HG02642 (cell line): ENCODE measurements at regions not wholly inside any gene's neighbourhood (a gene's known extent, or its start where the extent isn't known, plus 50 kb on each side); places are given as distances from the start of the nearest gene placed in this dataset.

Source experiments
- ATAC-seq: cut with Tn5 transposase; IDR thresholded peaks from one replicate; pipeline ENCODE4 v1.9.1; 2021; ENCODE audit warnings: mild to moderate bottlenecking; ENCODE audit not compliant: unreplicated experiment, poor library complexity

DNA sequence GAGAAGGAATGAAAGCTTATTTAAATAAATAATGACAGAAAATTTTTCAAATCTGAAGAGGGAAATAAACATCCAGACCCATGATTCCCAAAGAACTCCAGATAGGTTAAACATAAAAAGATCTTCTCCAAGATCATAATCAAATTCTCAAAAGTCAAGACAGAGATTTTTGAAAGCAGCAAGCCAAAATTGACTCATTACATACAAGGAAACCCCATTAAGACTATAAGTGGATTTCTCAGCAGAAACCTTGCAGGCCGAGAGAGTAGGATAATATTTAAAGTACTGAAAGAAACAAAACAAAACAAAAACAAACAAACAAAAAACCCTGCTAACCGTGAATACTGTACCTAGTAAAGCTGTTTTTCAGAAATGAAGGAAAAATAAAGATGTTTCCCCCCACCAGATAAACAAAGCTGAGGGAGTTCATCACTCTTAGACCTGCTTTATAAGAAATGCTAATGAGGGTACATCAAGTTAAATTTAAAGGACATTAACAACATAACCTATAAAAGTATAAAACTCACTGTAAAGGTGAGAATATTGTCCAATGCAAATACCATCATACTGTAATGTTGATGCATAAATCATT lies 412.2 kb downstream of the INSC start:
- no peak for ATAC-seq

- ATAC-seq = no peak
Observed at GRCh38 chr11:15532432-15532831, 417.7 kb downstream of the INSC start.

GRCh38 chr11:15534266-15534665 lies 419.5 kb downstream of the INSC start:
- no peak for ATAC-seq

DNA sequence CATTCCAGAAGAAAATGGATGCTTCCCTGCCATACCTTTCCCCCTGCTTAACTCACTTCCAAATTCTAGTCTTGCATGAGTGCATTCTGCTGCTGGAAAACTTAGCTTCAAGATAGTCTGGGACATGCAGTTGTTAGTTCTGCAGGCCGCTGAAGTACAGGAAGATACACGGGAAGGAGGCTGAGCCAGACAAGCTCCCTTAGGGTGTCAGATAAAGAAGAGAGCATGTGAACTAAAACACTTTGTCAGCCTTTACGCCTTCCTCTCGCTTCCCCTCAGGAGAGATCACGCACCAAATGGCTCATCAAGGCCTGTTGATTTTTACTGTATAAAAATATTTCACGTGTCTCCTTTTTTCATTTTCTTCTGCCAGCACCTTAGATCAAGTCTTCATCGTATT lies 420.7 kb downstream of the INSC start:
- no peak for ATAC-seq

GRCh38 chr11:15536438-15536837 lies 421.7 kb downstream of the INSC start:
- ATAC-seq = no peak

- ATAC-seq = no peak
Observed at GRCh38 chr11:15539645-15540044, 424.9 kb downstream of the INSC start.

DNA sequence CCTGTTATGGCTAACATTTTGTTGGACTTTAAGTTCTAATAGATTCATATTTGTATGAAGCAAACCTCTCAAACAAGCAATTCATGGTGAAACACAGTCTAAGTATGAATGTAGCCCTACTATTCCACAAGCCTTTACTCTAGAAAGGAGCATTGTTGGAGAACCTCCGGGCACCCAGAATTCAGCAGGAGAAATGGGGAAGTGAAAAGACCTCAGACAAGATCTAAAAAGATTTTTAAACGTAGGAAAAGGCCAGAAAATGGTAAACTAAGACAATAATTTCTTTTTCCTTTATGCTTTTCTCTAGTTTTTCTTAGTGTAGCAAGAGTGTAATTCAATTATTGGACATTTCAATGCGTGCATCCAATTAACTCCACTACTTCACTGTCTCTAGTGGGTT lies 426.4 kb downstream of the INSC start:
- ATAC-seq = no peak

DNA sequence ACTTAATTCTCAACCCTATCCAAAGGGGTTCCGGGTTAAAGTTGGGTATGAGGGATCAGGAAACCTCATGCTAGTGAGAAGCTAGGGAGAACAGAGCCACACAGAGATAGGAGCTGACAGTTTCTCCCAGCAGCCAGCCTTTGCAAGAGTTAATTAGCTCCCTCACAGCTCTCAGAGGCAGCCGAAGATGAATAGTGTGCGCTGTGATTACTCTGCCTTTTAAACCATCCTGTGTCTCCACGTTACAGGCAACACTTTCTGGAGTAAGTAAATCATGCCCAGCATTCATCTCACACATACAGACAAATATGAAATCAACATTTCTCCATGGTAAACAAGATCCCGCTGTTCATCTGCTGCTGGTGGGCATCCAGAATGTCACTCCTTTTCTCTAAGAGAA lies 429.6 kb downstream of the INSC start:
- ATAC-seq = no peak

DNA sequence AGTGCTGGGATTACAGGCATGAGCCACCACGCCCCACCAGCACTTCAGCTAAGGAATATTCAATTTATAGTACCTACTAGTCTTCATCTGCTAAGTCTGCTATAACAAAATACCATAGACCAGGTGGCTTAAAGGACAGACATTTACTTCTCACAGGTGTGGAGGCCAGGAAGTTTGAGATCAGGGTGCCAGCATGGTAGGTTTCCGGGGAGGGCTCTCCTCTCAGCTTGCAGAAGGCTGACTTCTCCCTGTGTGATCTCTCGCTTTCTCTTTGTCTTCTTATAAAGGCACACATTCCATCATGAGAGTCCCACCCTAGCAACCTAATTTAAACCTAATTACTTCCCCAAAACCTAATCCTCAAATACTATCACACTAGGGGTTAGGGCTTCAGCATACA lies 433.0 kb downstream of the INSC start:
- ATAC-seq = no peak

- no peak for ATAC-seq
Observed at GRCh38 chr11:15551901-15552851, 437.5 kb downstream of the INSC start.

DNA sequence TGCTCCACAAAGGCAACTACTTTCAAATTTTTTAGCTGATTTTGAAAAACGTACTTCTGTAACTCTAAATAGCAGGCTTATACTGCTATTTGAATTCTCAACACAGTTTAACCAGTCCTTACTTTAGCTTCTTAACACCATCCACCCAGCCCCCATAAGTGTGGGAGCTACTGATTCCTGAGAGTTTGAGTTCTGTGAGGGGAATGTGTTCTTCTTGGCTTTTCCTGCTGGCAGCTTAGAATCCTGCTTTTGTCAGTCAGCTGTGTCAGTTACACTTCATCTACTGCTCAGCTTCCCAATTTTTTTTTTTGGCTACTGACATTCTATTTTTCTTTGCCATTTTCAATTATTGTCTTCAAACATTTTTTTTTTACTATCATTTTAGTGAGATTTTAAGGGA lies 440.4 kb downstream of the INSC start:
- ATAC-seq = no peak

GRCh38 chr11:15557457-15558230 lies 442.9 kb downstream of the INSC start:
- no peak for ATAC-seq

- ATAC-seq = no peak
Observed at GRCh38 chr11:15558513-15559181, 443.9 kb downstream of the INSC start.

- ATAC-seq = no peak
Observed at GRCh38 chr11:15560689-15561467, 446.2 kb downstream of the INSC start.

- no peak for ATAC-seq
Observed at GRCh38 chr11:15562230-15562629, 447.5 kb downstream of the INSC start.

DNA sequence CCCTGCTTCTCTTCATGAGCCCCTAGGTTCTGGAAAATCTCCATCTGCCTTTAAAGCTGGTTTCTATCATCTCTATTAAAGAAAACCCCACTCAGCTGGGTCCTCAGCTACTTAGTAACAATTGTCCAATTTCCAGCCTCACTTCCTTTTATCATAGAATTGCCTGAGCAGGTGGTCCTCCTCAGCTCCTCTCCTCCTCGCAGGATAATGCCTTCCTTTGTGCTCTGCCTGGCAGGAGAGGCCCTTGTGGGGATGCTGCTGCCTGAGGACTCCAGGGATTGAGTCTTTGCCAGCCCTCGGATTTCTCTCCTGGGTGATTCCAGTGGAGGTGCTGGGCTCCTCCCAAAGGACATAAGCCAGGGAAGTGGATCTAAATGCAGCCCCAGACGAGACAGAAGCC lies 448.3 kb downstream of the INSC start:
- ATAC-seq = no peak

- no peak for ATAC-seq
Observed at GRCh38 chr11:15565880-15566279, 451.2 kb downstream of the INSC start.

- no peak for ATAC-seq
Observed at GRCh38 chr11:15568440-15568839, 453.7 kb downstream of the INSC start.

DNA sequence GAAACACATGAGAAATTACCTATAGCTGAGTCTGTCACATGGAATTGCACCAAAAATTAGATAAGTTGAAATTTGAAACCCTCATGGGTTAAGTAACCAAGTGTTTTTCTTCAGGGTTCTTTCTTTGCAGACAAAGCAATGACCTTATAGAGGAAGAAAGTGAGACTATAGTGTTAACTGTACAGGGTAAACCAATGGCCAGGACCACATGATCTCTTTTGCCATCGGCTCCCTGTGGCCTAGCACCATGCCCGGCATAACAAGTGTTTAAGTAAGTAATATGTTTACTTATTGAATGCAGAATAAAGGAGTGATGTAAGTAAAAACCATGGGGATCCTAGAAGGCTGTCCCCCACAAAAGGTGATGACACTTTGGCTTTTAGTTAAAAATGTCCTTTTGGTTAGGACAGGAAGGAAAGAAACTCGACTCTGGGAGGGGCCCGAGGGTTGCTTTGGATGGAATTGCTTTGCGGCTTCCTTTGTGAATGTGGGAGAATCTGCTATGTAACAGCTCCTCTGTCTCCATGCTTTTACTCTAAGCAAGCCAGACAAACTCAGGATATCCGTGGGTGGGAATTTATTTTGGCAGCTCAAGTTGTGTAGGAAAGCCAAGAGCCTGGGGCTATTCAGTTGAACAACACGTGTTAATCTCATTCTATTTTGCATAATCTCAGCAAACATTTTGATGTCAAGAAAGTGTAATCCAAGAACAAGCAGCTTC lies 454.7 kb downstream of the INSC start:
- no peak for ATAC-seq
